WTC11 (cell line): ENCODE measurements at regions not wholly inside any gene's neighbourhood (a gene's known extent, or its start where the extent isn't known, plus 50 kb on each side); places are given as distances from the start of the nearest gene placed in this dataset.

ENCODE experiments used
- ATF6 ChIP-seq: sonication (generic); formaldehyde crosslinking; IDR thresholded peaks from 2 replicates; pipeline ENCODE4 v1.8.1; 2023; ENCODE audit warnings: mild to moderate bottlenecking, missing genetic modification reagents
- CREB1 ChIP-seq: sonication (generic); formaldehyde crosslinking; IDR thresholded peaks from 2 replicates; pipeline ENCODE4 v1.8.0; 2023; ENCODE audit warnings: mild to moderate bottlenecking, missing genetic modification reagents
- CTCF ChIP-seq: fragments of 200-600 bp; IDR thresholded peaks from 2 replicates; pipeline ENCODE4 v1.8.0; 2022; ENCODE audit warnings: antibody characterized with exemption
- ELF4 ChIP-seq: sonication (generic); formaldehyde crosslinking; IDR thresholded peaks from 2 replicates; pipeline ENCODE4 v1.8.1; 2022; ENCODE audit warnings: low read depth, mild to moderate bottlenecking, moderate library complexity, missing genetic modification reagents
- EMX1 ChIP-seq: fragments of 250-450 bp; sonication (Bioruptor Pico); IDR thresholded peaks from 2 replicates; pipeline ENCODE4 v1.8.0; 2021; ENCODE audit warnings: mild to moderate bottlenecking
- ESRRA ChIP-seq: sonication (generic); formaldehyde crosslinking; IDR thresholded peaks from 2 replicates; pipeline ENCODE4 v1.8.1; 2022; ENCODE audit warnings: mild to moderate bottlenecking, missing genetic modification reagents, borderline replicate concordance
- IRF2 ChIP-seq: sonication (generic); formaldehyde crosslinking; IDR thresholded peaks from 2 replicates; pipeline ENCODE4 v1.8.0; 2022; ENCODE audit warnings: low read depth, missing genetic modification reagents, borderline replicate concordance
- MAX ChIP-seq: sonication (generic); formaldehyde crosslinking; IDR thresholded peaks from 2 replicates; pipeline ENCODE4 v1.8.0; 2022; ENCODE audit warnings: mild to moderate bottlenecking, missing genetic modification reagents
- NFE2L1 ChIP-seq: sonication (generic); formaldehyde crosslinking; IDR thresholded peaks from 2 replicates; pipeline ENCODE4 v1.8.1; 2023; ENCODE audit warnings: missing genetic modification reagents
- NFYB ChIP-seq: sonication (generic); formaldehyde crosslinking; conservative IDR thresholded peaks from 2 replicates; pipeline ENCODE4 v1.8.0; 2022; ENCODE audit warnings: low read depth, missing genetic modification reagents
- NR2C2 ChIP-seq: sonication (generic); formaldehyde crosslinking; IDR thresholded peaks from 2 replicates; pipeline ENCODE4 v1.8.0; 2022; ENCODE audit warnings: mild to moderate bottlenecking, missing genetic modification reagents
- STAT6 ChIP-seq: sonication (generic); formaldehyde crosslinking; conservative IDR thresholded peaks from 2 replicates; pipeline ENCODE4 v1.8.1; 2023; ENCODE audit warnings: mild to moderate bottlenecking, low read depth, missing genetic modification reagents, moderate library complexity
- USF2 ChIP-seq: sonication (generic); formaldehyde crosslinking; IDR thresholded peaks from 2 replicates; pipeline ENCODE4 v1.8.1; 2023; ENCODE audit warnings: mild to moderate bottlenecking, missing genetic modification reagents, moderate library complexity
- ZNF317 ChIP-seq: sonication (generic); formaldehyde crosslinking; IDR thresholded peaks from 2 replicates; pipeline ENCODE4 v1.8.1; 2023; ENCODE audit warnings: low read depth, mild to moderate bottlenecking, moderate library complexity, missing genetic modification reagents, borderline replicate concordance

GRCh38 chr5:61625681-61626621 is 293.9 kb downstream of the ZSWIM6 start:
- TF ChIP-seq MAX (CRISPR knock-in tag) (no peak; the same call in 1 of the 2 replicates), CREB1 (CRISPR knock-in tag) (no peak), CTCF (no peak), NFE2L1 (CRISPR knock-in tag) (no peak), IRF2 (CRISPR knock-in tag) (no peak), EMX1 (CRISPR knock-in tag) (no peak), USF2 (no peak), ZNF317 (no peak), ESRRA (CRISPR knock-in tag) (no peak), ATF6 (CRISPR knock-in tag) (no peak), NFYB (CRISPR knock-in tag) (no peak), NR2C2 (CRISPR knock-in tag) (no peak), STAT6 (CRISPR knock-in tag) (no peak), ELF4 (CRISPR knock-in tag) (no peak)
